ENCODE measurements at regions not wholly inside any gene's neighbourhood (a gene's known extent, or its start where the extent isn't known, plus 50 kb on each side); places are given as distances from the start of the nearest gene placed in this dataset.

GRCh38 chr5:51599587-51599986 lies 216.3 kb downstream of the ISL1 start:
- TF ChIP-seq CTCF (conservative IDR thresholded peaks at IDR 0.05) (no peak), ZFX (IDR thresholded peaks at IDR 0.05) (no peak)

Data from C4-2B (cell line).